HepG2 (cell line): ENCODE measurements at regions not wholly inside any gene's neighbourhood (a gene's known extent, or its start where the extent isn't known, plus 50 kb on each side); places are given as distances from the start of the nearest gene placed in this dataset.
A peak's percentile ranks its signal among the peaks of the same experiment; 100 is the strongest.

Experiments used
- ATAC-seq: fragments of 200-7000 bp; cut with Tn5 transposase; 3 replicates; pipeline ENCODE4 v1.9.1; 2020; ENCODE audit warnings: mild to moderate bottlenecking, moderate library complexity
- BruUV-seq: library from RNA; stranded (reverse); fragments of 400-500 nt; replicated peaks from 2 replicates; lab custom pipeline; 2021; lab: Mats Ljungman, UMichigan
- CTCF ChIA-PET: fragments of 300-600 bp; formaldehyde crosslinking; extraction: SDS; loops from one replicate; lab custom pipeline; 2021; ENCODE audit warnings: low total read pairs, inconsistent platforms, low intra/inter-chr PET ratio; lab: Yijun Ruan, JAX
- POLR2A ChIA-PET: fragments of 350-600 bp; sonication (Branson Sonifier 250); formaldehyde crosslinking; loops from one replicate; lab custom pipeline; 2020; ENCODE audit warnings: antibody characterized with exemption, inconsistent platforms; lab: Yijun Ruan, JAX
- DNase-seq: peaks from one replicate; pipeline ENCODE4 v3.0.0-alpha.2; 2015; ENCODE audit warnings: low spot score
- FAIRE-seq: peaks from 3 replicates; lab custom pipeline; 2011; peaks lifted over from hg19 to GRCh38; lab: Jason Lieb, UNC
- H2AFZ ChIP-seq: one replicate; pipeline ENCODE4 v1.6.1; 2011; ENCODE audit warnings: low read length, inconsistent platforms
- H3K27ac ChIP-seq: fragments of 300-600 bp; 3 replicates; pipeline ENCODE4 v1.8.0; 2011; ENCODE audit warnings: mixed run types, mild to moderate bottlenecking, mixed read lengths, low read length, inconsistent platforms; ENCODE audit not compliant: insufficient read depth; ENCODE audit errors: extremely low read length
- H3K27me3 ChIP-seq, 2 experiments: fragments of 200-600 bp in 1 of 2; 2 replicates in 1 of 2; 3 replicates in 1 of 2; pipeline versions ENCODE4 v1.6.0 to v1.8.0; 2011; ENCODE audit warnings: low read length in 2 of 2, mild to moderate bottlenecking in 2 of 2, moderate library complexity in 2 of 2, inconsistent platforms in 1 of 2; ENCODE audit not compliant: insufficient read depth in 2 of 2, control insufficient read depth in 1 of 2
- H3K36me3 ChIP-seq, 2 experiments: fragments of 200-600 bp in 1 of 2; replicated peaks in 1 of 2; 2 replicates in 1 of 2; 3 replicates in 1 of 2; pipeline versions ENCODE4 v1.5.1 to v1.8.0; 2011; ENCODE audit warnings: low read length in 2 of 2, inconsistent platforms in 1 of 2; ENCODE audit not compliant: insufficient read depth in 2 of 2, control insufficient read depth in 1 of 2
- H3K4me1 ChIP-seq: 2 replicates; pipeline ENCODE4 v1.5.1; 2012; ENCODE audit warnings: low read length, inconsistent platforms; ENCODE audit not compliant: insufficient read depth
- H3K4me2 ChIP-seq: 2 replicates; pipeline ENCODE4 v1.6.0; 2011; ENCODE audit warnings: low read depth, low read length, inconsistent platforms
- H3K4me3 ChIP-seq, 3 experiments: fragments of 200-600 bp in 1 of 3; sonication (generic), shearing (Covaris generic) in 1 of 3; replicated peaks in 1 of 3; 2 replicates each; pipeline ENCODE4 v1.5.1; 2011 to 2016; ENCODE audit warnings: low read length in 3 of 3, inconsistent platforms in 2 of 3, low read depth in 2 of 3, mild to moderate bottlenecking in 2 of 3, control low read depth in 1 of 3, mixed read lengths in 1 of 3; ENCODE audit not compliant: insufficient read depth in 1 of 3
- H3K79me2 ChIP-seq: one replicate; pipeline ENCODE4 v1.6.1; 2011; ENCODE audit warnings: low read length, inconsistent platforms; ENCODE audit not compliant: insufficient read depth
- H3K9ac ChIP-seq: 2 replicates; pipeline ENCODE4 v1.6.0; 2011; ENCODE audit warnings: mild to moderate bottlenecking, low read depth, low read length, inconsistent platforms; ENCODE audit not compliant: insufficient read depth
- H3K9me3 ChIP-seq: 2 replicates; pipeline ENCODE4 v1.5.1; 2012; ENCODE audit warnings: mild to moderate bottlenecking, low read length
- H4K20me1 ChIP-seq: 2 replicates; pipeline ENCODE4 v1.6.0; 2011; ENCODE audit warnings: inconsistent platforms, mild to moderate bottlenecking, low read length, moderate library complexity; ENCODE audit not compliant: insufficient read depth
- CENPX ChIP-seq: sonication (generic); formaldehyde crosslinking; IDR thresholded peaks from 2 replicates; pipeline ENCODE4 v1.9.0; 2021; ENCODE audit warnings: mild to moderate bottlenecking, missing genetic modification reagents, moderate library complexity
- CTCF ChIP-seq: sonication (generic); formaldehyde crosslinking; IDR thresholded peaks from 2 replicates; pipeline ENCODE4 v1.5.0; 2020; ENCODE audit warnings: mild to moderate bottlenecking, missing genetic modification reagents, moderate library complexity
- DNMT3B ChIP-seq: conservative IDR thresholded peaks from 2 replicates; pipeline ENCODE4 v1.6.1; 2016; ENCODE audit warnings: missing biosample characterization, control low read depth
- HNF4A ChIP-seq: sonication (generic); formaldehyde crosslinking; IDR thresholded peaks from 2 replicates; pipeline ENCODE4 v1.4.0; 2020; ENCODE audit warnings: missing genetic modification reagents
- MYNN ChIP-seq: sonication (generic); formaldehyde crosslinking; IDR thresholded peaks from 2 replicates; pipeline ENCODE4 v1.4.0; 2020; ENCODE audit warnings: mild to moderate bottlenecking, low read depth, missing genetic modification reagents
- RAD21 ChIP-seq: fragments of 450-650 bp; formaldehyde crosslinking; IDR thresholded peaks from 2 replicates; pipeline ENCODE4 v1.5.0; 2020; ENCODE audit warnings: mild to moderate bottlenecking
- SAFB2 ChIP-seq: sonication (generic); formaldehyde crosslinking; IDR thresholded peaks from 2 replicates; pipeline ENCODE4 v1.5.1; 2020; ENCODE audit warnings: missing genetic modification reagents, low read depth, mild to moderate bottlenecking, borderline replicate concordance
- SCMH1 ChIP-seq: sonication (generic); formaldehyde crosslinking; IDR thresholded peaks from 2 replicates; pipeline ENCODE4 v1.9.0; 2021; ENCODE audit warnings: missing genetic modification reagents, mild to moderate bottlenecking, borderline replicate concordance
- SMC3 ChIP-seq: IDR thresholded peaks from 2 replicates; pipeline ENCODE4 v1.6.1; 2011; ENCODE audit warnings: low read length, improper control_type of control experiment
- STAG1 ChIP-seq: sonication (generic); formaldehyde crosslinking; IDR thresholded peaks from 2 replicates; pipeline ENCODE4 v1.4.0; 2020; ENCODE audit warnings: missing genetic modification reagents
- ZNF776 ChIP-seq: sonication (generic); formaldehyde crosslinking; IDR thresholded peaks from 2 replicates; pipeline ENCODE4 v1.4.0; 2020; ENCODE audit warnings: mild to moderate bottlenecking, missing genetic modification reagents
- WGBS: methylation state at CpG from one replicate; pipeline ENCODE4 v1.1.6; 2017; ENCODE audit warnings: low lambda C conversion rate; 5-methylcytosine and 5-hydroxymethylcytosine counted together
- in situ Hi-C: cut with HindIII; loops from 2 replicates; pipeline ENCODE4 v1.10.0; 2017; ENCODE audit warnings: low pct_unique_long_range_greater_than_20kb; ENCODE audit not compliant: extremely low pct_ligation_motif_present
- intact Hi-C: fragments of 100-400 bp; cut with micrococcal nuclease; formaldehyde crosslinking; loops from one replicate; pipeline ENCODE4 v1.10.0; 2022; ENCODE audit not compliant: unreplicated experiment
- TF ChIP-seq, protein P1 (sequence below): sonication (generic); formaldehyde crosslinking; conservative IDR thresholded peaks from 2 replicates; pipeline ENCODE4 v1.4.0; 2020; ENCODE audit warnings: missing genetic modification reagents

DNA sequence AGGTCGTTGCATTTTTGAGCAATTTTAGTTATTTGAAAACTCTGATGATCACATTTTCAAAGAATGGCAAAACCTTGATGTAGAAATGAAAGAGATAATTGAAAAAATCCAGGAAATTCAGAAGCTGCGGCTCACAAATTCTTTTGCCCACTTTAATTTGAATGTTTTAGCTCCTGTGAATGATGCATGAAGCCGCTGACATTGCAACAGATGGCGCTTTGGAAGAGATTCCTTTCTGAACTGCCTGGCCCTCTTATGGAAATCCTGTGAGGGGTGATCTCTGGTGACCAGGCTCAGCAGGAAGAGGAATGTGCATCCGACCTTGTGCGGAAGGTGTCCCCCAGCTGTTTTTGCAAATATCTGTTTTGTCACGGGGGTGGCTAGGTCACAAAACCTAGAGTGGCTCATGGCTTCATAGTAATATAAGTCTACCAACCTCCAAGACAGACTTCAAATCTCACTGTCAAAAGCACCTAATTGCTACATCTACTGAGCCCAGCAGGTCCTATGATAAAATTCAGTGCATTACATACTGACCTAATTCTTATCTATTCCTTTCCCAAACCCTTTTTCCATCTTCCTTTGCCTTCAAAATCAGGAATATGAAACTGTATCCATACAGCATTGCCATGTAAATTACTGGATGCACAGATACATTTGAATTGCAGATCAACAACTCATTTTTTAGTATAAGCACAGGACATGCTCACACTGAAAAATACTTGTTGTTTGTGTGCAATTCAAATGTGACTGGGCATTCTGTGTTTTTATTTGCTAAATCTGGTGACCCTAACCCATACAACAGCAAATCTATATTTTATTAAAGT, 412.7 kb downstream of the ETS1 start (continued):
- TF ChIP-seq, protein P1, sequence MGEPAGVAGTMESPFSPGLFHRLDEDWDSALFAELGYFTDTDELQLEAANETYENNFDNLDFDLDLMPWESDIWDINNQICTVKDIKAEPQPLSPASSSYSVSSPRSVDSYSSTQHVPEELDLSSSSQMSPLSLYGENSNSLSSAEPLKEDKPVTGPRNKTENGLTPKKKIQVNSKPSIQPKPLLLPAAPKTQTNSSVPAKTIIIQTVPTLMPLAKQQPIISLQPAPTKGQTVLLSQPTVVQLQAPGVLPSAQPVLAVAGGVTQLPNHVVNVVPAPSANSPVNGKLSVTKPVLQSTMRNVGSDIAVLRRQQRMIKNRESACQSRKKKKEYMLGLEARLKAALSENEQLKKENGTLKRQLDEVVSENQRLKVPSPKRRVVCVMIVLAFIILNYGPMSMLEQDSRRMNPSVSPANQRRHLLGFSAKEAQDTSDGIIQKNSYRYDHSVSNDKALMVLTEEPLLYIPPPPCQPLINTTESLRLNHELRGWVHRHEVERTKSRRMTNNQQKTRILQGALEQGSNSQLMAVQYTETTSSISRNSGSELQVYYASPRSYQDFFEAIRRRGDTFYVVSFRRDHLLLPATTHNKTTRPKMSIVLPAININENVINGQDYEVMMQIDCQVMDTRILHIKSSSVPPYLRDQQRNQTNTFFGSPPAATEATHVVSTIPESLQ: no peak
- TF ChIP-seq MYNN (no peak), SCMH1 (no peak), ZNF776 (CRISPR knock-in tag) (no peak)

DNA sequence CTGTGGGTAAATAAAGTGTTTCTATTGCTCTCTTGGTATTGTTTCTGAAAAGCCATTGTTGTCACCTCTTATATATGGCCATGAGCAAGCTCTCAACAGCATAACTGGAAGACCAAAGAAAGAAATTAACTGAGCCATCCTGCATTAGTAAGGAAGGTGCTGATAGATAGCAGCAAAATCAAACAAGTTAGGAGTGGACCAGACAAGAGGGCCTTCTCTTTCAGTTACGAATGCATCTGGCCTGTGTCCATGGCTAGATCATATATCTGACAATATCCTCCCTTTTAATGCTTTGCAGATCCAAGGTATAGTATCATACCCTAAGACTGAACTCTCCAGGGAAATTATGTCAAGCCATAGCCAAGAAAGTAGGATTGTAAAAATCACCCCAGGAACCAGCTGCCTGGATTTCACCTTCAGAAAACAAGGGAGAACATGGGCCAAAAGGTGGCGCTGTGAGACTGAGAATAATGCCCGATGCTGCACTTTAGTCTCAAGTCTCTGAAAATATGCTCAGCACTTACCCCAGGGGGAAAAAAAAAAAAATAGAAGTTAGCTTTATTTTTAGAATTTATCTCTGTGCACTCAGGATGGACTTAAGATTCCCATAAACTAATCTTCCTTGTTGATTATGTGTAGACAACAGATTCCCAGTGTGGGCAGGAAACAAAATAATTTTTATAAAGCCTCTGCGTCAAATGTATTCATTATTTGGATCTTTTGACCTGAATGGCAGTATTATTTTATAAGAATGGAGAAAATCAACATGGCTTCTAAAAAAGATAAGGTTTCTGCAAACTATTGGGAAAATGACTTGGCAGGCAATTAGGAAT, 415.1 kb downstream of the ETS1 start:
- DNase-seq (peak; percentile 46), FAIRE-seq (peak; percentile 66), ATAC-seq (peak; percentile 80)
- no peaks in the 10 kb centered on the region for H3K36me3 ChIP-seq
- no TSS peak for BruUV-seq
- ChIA-PET POLR2A (no interaction called here), CTCF (interaction anchor here (0.8 to 2.5 kb wide), 5 partner anchors 458 to 688 kb away, joined by 4 to 23 read pairs (median 7); no protein-coding TSS in a partner anchor)
- H3K4me2 ChIP-seq: no peak overlapping the region
- intact Hi-C loops: loop anchor here (1.0 to 10.0 kb wide), 5 partner anchors 118 to 783 kb away; no protein-coding TSS in a partner anchor
- no peak for TF ChIP-seq SAFB2 (CRISPR knock-in tag)
- no peak for TF ChIP-seq CENPX (CRISPR knock-in tag)
- TF ChIP-seq DNMT3B (CRISPR knock-in tag): no peak
- TF ChIP-seq RAD21 (CRISPR knock-in tag): peak; percentile 41; the same call in 1 of the 2 replicates
- TF ChIP-seq CTCF (CRISPR knock-in tag): peak; percentile 79
- peak; percentile 63 for TF ChIP-seq HNF4A
- peak; percentile 87 for TF ChIP-seq STAG1 (CRISPR knock-in tag)
- TF ChIP-seq SMC3: peak; percentile 76
- no peak overlapping the region for H3K27ac ChIP-seq
- H3K79me2 ChIP-seq: no peaks in the 10 kb centered on the region
- 31% methylated on average over 4 of the region's 4 CpGs for WGBS
- no peaks in the 10 kb centered on the region for H3K27me3 ChIP-seq
- in situ Hi-C loops: loop anchor here (5.0 to 25.0 kb wide), 2 partner anchors 660 to 1735 kb away; no protein-coding TSS in a partner anchor
- H3K9ac ChIP-seq: no peak overlapping the region
- H3K4me3 ChIP-seq: no peak overlapping the region
- H4K20me1 ChIP-seq: no peaks in the 10 kb centered on the region
- H3K9me3 ChIP-seq: no peaks in the 10 kb centered on the region
- H3K4me1 ChIP-seq: no peaks in the 10 kb centered on the region
- H2AFZ ChIP-seq: no peak overlapping the region
